ENCODE measurements at regions not wholly inside any gene's neighbourhood (a gene's known extent, or its start where the extent isn't known, plus 50 kb on each side); places are given as distances from the start of the nearest gene placed in this dataset.

DNA sequence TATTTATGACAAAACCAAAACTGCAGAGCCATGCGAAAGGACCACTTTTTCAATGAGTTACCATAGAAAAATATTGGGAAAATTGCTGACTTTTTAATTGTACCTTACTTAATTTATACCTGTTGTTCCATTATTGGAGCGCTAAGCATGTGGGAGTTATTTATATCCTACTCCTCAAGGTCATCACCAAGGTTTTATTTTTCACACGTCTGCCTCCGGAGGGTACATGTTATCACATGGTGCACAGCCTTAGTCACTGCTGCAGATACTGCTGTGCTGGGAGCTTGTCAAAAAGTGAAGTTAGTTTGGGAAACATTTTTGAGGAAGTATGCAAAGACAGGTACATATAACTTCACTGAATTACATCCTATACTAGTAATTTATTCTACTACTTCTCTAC, 1444.3 kb downstream of the AACS start:
- no peak for DNase-seq (ENCODE audit: low spot score)

DNA sequence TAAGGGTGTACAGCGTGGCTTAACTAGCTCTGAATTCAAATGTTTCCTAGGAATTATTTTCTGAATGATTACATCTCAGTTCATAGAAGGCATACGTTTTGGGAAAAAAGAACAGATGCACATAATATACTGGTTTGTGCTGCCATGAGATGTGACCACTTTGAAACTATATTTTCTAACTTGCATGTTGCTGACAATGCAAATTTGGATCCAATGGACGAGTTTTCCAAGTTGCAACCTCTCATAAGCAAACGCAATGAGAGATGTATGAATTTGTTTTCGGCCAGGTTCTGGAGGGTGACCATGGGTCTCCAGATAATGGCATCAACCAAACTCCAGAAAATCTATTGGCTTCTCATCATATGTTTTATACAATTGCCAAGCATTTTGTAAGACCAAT, 1445.4 kb downstream of the AACS start:
- no peak for DNase-seq (ENCODE audit: low spot score)

DNA sequence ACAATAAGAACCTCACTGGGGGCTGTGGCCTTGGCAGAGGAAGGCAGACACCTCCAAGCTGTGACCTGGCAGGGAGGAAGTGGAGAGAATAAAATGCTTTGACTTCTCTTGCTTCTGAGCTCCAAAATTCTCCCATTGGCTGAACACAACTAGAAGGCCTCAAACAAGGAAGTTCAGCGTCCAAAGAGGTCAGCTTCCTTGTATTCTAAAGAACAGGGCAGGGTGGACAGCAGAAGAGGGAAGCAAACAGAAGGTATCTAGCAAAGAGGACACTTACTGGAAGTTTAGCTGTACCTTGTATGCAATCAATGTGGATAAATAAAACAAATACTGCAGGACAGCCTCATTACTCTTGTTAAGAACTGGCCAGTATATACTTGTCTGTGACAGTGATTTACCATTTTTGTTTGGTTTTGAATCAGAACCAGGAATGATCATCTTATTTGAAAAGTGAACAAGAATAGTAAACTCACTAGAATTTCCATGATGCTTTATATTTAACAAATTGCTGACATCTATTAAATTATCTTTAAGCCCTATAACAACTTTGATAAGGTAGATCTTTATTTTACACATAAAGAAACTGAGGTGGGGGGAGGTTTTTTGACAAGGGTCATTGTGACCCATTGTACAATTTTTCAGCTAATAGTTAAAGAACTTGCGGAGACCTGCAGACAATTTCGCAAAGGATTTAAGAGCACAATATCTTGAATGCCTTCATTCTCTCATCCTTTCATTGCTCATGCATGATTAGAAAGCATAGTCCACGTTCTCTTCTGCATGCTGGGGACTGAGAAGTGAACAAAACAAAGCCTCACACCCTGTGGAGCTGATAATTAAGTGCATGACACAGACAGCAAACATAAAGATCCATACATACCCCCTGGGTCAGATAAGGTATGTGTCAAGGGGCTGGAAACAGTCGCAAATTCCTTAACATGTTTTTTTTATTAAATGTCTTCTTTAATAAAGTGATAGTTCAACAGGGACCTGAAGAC, 1448.0 kb downstream of the AACS start:
- no peak for DNase-seq (ENCODE audit: low spot score)

DNA sequence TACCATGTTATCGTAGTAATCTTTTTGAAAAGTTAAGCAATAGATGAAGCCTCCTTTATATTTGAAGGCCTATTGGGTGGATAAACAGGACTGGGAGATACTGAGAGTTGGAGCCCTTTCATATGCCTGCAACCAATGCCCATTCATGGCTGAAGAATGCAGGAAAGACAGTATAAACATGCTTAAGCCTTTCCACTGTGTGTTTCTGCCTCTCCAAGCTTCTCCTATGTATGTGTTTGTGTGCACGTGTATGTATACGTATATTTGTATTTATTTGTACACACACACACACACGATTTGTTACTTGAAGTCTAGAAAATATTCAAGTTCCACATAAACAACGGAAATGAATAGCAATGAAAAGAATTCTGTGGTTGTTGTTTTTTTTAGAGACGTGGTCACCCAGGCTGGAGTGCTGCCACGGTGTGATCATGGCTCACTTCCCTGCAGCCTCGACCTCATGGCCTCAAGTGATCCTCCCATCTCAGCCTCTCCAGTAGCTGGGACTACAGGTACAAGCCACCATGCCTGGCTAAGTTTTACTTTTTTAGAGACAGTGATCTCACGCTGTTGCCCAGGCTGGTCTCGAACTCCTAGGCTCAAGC, 1453.5 kb downstream of the AACS start:
- no peak for DNase-seq (ENCODE audit: low spot score)

DNA sequence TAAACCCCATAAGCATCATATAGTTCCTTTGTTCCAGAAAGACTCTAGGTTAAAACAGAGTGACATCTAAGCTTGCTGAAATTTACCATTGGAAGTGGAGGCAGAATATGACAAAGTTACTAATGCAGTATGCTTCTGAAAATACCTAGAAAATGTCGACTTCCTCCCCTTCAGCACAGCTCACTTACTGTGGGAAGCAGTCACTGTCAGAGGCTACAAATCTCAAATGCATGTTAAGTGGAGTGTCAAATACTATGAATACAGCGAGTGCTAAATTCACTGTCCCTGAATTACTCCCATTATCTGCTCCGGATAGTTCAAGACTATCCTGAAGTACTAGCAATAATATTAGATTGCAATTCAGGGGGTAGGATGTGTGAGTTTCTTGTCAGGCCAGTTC, 1454.6 kb downstream of the AACS start:
- no peak for DNase-seq (ENCODE audit: low spot score)

DNA sequence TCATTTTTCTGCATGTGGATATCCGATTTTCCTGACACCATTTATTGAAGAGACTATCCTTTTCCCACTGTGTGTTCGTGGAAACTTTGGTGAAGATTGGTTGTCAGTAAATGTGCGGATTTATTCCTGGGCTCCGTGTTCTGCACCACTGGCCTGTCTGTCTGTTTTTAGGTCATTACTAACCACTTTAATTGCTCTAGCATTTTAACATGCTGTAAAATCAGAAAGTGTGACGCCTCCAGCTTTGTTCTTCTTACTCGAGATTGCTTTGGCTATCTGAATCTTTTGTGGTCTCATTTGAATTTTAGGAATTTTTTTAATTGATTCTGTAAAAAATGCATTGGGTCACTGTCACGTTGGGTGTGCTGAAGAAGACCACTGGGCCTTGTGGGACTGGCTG, 1458.7 kb downstream of the AACS start:
- no peak for DNase-seq (ENCODE audit: low spot score)

DNA sequence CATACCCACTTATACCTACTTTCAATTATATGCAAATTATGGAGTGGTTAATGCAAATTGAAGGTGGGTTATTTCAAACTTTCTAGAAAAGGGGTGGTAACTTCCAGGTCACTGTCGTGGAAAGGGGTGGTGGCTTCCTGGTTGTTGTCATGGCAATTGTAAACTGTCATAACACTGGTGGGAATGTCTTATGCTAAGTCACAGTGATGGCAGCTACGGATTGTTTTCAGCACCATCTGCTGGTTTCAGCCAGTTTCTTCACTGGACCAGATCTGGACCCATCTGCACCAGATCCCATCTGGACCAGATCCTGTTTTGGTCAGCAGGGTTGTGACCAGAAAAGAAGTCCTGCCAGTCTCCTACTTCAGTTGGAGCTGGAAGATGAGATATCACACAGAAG, 1469.3 kb downstream of the AACS start:
- no peak for DNase-seq (ENCODE audit: low spot score)

DNA sequence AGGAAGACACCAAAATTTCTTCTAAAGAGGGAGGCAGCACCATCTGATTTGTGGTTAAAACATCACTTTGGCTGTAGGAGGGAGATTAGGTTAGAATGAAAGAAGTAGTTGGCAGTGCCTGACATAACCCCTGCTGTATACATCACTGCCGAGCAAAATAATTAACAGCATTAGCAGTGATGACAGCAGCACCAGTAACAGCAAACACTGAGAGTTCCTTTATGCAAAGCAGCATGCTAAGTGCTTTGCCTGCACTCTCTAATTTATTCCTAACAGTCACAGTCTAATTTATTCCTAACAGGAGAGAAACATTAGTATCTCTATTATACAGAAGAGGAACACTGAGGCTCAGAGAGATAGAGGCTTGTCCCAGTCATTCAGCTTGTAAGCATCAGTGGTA, 1469.7 kb downstream of the AACS start:
- no peak for DNase-seq (ENCODE audit: low spot score)

DNA sequence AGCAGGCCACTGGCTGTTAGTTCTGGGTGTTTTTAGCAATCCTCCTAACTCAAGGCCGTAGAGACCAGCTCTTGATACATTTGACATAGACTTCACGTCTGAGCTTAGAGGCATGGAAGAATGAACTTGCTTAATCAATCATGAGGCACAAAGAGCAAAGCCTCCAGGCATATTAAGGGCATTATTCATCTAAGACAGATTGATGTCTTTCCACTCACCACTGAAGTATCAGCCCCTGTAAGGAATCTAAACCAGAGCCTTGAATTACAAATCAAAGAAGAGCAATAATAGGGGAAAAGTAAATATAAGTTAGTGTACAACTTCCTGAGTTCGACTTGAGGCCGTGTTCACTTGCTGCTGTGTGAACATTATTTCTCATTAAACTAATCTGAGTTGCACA, 1470.7 kb downstream of the AACS start:
- no peak for DNase-seq (ENCODE audit: low spot score)

DNA sequence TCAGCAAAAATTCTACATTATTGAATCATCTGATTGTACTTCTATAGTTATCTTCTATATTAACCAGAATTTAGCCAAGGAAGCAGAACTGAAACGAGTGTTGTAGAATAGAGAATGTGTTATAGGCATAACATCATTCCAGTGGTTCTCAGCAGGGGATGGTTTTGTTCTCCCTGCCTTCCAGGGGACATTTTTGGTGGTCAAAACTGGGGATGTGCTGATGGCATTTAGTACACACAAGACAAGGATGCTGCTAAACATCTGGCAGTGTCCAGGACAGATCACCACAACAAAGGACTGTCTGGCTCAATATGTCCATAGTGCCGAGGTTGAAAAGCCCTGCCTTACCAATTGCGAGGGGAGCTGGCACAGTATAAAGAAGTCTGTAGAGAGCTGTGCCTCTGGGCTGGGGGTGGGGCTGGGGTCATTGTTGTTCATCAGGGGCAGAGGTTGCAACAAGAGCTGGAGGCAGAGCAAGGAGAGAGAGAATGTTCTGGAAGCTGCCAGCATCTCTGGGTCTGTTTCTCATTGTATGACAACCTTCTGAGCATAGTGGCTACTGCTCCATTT, 1472.8 kb downstream of the AACS start:
- no peak for DNase-seq (ENCODE audit: low spot score)

DNA sequence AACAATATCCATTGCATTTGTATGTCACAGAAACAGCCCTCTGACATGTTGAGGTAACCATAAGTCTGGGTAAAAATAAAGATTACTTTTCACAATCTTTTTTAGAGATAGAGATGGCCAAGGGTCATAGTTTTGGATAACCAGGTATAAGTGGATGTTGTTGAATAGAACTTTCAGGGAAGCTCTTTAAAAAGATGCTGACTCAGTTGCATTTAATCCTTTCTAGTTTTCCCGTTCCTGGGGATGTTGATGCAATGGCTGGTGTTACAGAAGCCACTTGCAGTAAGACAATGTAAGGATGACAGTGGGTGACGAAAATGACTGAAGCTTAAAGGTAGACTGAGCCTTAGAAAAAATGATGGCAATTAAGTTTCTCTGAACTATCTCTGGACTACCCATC, 1473.7 kb downstream of the AACS start:
- no peak for DNase-seq (ENCODE audit: low spot score)

DNA sequence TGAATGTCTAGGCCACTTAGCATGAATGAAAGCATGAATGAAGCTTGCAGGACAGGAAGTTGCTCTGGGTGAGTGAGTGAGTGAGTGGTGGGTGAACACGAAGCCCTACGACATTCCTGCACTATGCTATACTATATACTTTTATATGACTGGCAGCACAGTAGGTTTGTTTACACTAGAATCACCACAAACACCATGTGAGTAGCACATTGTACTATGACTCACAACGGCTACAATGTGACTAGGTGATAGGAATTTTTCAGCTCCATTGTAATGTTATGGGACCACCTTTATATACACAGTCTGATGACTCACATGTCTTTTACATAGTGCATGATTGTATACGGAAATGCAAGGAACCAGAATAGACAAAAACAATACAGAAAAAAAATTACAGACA, 1480.2 kb downstream of the AACS start:
- no peak for DNase-seq (ENCODE audit: low spot score)

DNA sequence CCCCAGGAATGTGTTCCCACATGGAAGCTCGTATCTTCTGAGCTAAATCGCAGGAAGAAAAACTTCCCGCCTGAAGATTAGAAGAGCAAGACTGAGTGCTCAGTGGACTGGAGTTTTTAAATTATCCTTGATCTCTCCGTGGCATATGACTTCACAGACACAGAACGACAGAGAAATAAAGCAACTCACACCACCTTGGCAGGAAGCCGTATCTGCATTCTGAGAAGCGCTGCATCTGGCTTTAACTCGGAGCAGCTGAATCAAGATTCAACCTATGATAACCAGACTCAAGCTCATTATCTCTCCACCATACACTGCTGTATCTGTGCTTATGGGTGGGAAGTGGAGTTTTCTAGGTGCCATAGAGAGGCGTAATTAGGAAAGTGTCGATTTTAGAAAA, 1482.7 kb downstream of the AACS start:
- DNase-seq (ENCODE audit: low spot score) = no peak

DNA sequence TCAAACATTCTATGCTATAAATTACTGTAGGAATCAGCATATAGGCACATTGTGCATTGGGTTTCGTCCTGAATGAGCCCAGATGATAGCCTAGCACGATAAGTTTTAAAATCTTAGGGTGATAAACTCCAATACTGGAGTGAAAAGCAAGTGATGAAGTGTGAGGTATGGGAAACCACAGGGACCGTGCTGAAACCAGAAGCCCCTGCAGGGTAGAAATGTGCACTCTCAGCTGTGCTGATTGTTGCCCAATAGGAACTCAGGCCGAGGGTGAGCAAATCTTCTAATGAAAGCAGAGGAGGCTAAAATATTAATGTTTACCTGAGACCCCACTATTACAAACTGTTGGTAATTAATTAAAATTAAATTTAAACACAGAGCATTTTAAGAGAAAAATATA, 1486.6 kb downstream of the AACS start:
- DNase-seq (ENCODE audit: low spot score) = no peak

DNA sequence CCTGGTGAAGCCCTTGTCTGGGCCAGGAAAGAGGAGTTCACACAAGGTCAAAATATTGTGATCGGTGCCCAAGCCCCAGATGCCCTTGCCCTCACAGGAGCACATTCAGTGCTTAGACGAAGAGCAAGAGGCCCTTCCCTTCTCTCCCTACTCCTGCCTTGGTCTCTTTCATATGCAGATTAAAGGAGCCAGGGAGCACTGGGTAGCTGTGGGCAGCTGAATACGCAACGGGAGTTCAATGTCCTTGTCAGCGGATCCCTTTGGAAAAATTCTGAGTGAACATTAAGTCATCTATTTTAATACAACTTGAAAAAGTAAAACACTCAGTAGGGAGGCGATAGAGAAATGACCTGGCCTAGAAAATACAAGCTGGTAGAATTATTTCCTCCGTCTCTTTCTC, 1489.4 kb downstream of the AACS start:
- DNase-seq (ENCODE audit: low spot score) = no peak

DNA sequence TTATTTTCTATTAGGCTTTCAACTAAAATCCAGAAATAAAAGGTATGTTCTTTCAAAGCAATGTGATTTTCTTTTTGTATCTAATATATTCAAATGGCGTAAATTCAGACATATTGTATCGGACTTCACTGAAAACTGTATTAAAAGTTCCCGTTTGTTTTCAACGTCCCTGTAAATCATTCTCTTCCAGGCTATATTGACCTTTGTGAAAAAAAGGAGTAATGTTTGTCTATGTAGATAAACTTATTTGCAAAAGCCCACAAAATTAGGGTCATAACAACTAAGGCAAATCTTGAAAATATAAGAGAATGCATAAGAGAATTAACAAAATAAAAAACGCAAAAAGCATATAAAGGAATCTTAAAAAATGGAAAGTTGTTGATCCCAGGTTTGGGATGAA, 1492.4 kb downstream of the AACS start:
- DNase-seq (ENCODE audit: low spot score) = no peak

DNA sequence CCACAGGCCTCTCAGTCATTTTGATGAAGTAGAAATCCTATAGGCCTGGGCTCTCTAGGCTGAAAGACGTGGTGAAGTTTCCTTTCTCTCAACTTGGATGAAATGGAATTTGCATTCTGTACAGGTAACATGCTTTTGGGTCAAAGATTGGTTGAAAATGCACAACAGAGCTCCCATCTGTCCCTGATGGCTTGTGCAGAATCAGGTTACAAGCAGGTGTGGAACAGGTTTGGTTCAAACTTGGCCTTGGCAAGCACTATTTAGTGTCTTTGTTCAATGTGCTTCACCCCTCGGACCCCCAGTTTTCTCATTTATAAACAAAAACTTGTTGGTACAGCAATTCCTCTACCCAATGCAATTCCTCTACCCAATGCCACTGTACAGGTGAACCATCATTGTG, 1493.0 kb downstream of the AACS start:
- no peak for DNase-seq (ENCODE audit: low spot score)

DNA sequence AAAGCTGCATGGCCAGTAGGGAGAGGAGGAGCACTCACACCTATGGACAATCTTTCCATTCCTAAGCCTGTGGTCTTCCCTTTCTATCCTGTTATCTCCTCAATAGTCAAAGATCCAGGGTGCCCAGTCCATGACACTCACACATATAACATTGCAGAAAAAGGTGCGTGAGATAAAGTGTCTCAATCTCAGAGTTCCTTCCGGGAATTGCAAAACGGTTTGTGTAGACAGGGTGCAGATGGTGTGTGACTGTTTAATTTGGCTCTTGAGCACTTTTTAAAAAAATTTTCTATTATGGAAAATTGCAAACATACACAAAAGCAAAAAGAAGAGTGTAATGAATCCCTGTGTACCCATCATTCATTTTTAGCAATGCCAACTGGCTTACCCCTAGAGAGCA, 1493.6 kb downstream of the AACS start:
- no peak for DNase-seq (ENCODE audit: low spot score)

DNA sequence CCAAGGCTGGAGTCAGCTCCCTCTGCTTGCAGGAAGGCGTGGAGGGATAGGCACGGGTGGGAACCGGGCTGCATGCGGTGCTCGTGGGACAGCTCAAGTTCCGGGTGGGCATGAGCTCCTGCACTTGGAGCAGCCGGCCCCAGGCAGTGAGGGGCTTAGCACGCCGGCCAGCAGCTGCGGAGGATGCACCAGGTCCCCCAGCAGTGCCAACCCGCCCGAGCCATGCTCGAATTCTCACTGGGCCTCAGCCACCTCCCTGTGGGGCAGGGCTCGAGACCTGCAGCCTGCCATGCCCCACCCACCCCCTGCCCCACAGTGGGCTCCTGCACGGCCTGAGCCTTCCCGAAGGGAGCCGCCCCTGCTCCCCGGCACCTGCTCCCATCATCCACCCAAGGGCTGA, 1501.8 kb downstream of the AACS start:
- no peak for DNase-seq (ENCODE audit: low spot score)

DNA sequence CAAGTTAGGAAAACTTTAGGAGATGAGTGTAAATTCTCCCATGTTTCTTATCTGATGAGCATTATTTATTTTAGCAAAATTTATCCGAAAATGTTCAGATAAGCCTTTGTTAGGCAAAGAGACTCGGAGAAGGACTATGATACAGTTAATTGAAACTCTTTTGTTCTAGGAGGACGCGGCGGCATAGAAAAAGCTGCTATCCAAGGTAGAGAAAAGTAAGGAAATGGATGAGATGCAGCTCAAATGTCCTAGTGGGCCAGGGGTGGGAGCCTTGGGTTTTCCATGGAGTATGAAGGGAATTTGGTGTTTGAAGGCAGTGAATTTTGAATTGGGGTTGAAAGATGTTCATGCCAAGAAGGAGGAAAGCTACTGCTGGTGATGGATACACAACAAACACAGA, 1504.5 kb downstream of the AACS start:
- DNase-seq (ENCODE audit: low spot score) = no peak

DNA sequence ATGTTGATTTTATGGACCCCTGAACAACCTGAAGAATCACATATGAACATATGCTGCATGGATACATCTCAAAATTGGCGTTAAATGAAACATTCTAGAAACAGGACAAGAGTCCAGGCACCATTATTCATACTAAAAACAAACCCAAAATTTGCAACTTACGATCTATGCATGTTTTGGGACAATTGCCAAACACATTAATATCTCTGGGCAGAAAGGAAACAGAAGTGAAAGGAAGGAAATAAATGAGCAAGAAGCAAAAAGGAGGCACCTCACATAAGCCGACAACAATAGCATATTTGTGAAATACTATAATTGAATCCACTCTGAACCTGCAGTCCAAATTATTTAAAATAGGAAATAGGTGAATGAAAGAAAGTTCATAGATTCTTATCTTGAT, 1505.3 kb downstream of the AACS start:
- no peak for DNase-seq (ENCODE audit: low spot score)

DNA sequence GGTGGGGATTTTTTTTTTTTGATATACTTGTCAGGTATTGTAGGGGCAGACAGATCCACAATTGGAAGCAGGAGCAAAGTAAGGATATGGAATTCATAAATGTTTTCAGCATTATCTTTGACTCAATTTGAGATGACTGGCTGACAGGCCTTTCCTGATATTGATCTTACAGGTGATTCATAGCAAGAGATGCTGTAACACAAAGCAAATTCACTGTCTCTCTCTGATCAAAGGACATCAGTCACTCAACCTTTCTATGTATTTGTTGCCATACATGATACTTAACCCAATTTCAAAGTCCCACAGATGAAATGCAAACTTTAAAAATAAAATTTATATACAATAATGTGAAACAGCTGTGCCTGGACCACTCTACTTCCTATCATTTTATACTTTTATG, 1506.9 kb downstream of the AACS start:
- no peak for DNase-seq (ENCODE audit: low spot score)

DNA sequence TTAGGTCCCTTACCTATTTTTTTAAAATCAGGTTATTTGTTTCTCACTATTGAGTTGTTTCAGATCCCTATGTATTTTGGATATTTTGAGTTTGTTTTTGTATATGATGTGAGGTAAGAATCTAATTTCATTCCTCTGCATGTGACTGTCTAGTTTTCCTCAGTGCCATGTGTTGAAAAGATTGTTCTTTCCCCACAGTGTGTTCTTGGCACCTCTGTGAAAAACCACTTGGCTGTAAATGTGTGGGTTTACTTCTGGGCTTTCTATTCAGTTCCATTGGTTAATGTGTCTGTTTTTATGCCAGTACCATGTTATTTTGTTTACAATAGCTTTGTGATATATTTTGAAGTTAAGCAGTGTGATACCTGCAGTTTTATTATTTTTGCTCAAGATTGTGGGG, 1516.4 kb downstream of the AACS start:
- DNase-seq (ENCODE audit: low spot score) = no peak
